ENCODE measurements at regions not wholly inside any gene's neighbourhood (a gene's known extent, or its start where the extent isn't known, plus 50 kb on each side); places are given as distances from the start of the nearest gene placed in this dataset.

GRCh38 chr20:4332121-4332860 lies 83.2 kb upstream of the ADRA1D start:
- Mint-ChIP-seq H3K27ac (no peak overlapping the region), H3K27me3 (peaks cover 20 to 39% of the 10 kb centered on the region in 2 donors), H3K4me1 (no peaks in the 10 kb centered on the region), H3K36me3 (no peaks in the 10 kb centered on the region), H3K4me3 (no peak overlapping the region), H3K9me3 (no peaks in the 10 kb centered on the region)
- ChIA-PET CTCF (no interaction called here), POLR2A (no interaction called here)
- Histone ChIP-seq H3K36me3 (ENCODE audit: control insufficient read depth in 2 of 2, extremely low read depth in 1 of 2, insufficient read depth in 1 of 2, low read length in 1 of 2) (no peaks in the 10 kb centered on the region), H3K9me3 (no peaks in the 10 kb centered on the region), H3K27ac (ENCODE audit: low read length) (no peak overlapping the region), H3K27me3 (replicated peaks in 1 of 2; ENCODE audit: control insufficient read depth in 2 of 2, extremely low read depth in 1 of 2, insufficient read depth in 2 of 2, low read length in 1 of 2) (peaks cover 0 to 18% of the 10 kb centered on the region in 2 experiments), H3K4me3 (ENCODE audit: control insufficient read depth in 1 of 2, extremely low read depth in 1 of 2, low read length in 1 of 2) (no peak overlapping the region), H3K4me1 (ENCODE audit: control insufficient read depth in 1 of 2, extremely low read depth in 1 of 2, insufficient read depth in 2 of 2, low read length in 2 of 2) (no peaks in the 10 kb centered on the region)
- ATAC-seq (replicated peaks in 1 of 4) (no peak), DNase-seq (no peak)
- 75% methylated on average over 1 of the region's 5 CpGs for WGBS (ENCODE audit: insufficient coverage)

- ATAC-seq (replicated peaks in 1 of 4) = no peak
- ChIA-PET CTCF (no interaction called here), POLR2A (no interaction called here)
- Mint-ChIP-seq H3K9me3 (no peaks in the 10 kb centered on the region), H3K4me3 (no peak overlapping the region), H3K27me3 (peaks cover 20 to 49% of the 10 kb centered on the region in 2 donors), H3K36me3 (no peaks in the 10 kb centered on the region), H3K27ac (no peak overlapping the region), H3K4me1 (no peaks in the 10 kb centered on the region)
- 83% methylated on average over 1 of the region's 5 CpGs for WGBS (ENCODE audit: insufficient coverage)
- Histone ChIP-seq H3K4me3 (ENCODE audit: control insufficient read depth in 1 of 2, extremely low read depth in 1 of 2, low read length in 1 of 2) (no peak overlapping the region), H3K36me3 (ENCODE audit: control insufficient read depth in 2 of 2, extremely low read depth in 1 of 2, insufficient read depth in 1 of 2, low read length in 1 of 2) (no peaks in the 10 kb centered on the region), H3K9me3 (no peaks in the 10 kb centered on the region), H3K4me1 (ENCODE audit: control insufficient read depth in 1 of 2, extremely low read depth in 1 of 2, insufficient read depth in 2 of 2, low read length in 2 of 2) (no peaks in the 10 kb centered on the region), H3K27ac (ENCODE audit: low read length) (no peak overlapping the region), H3K27me3 (replicated peaks in 1 of 2; ENCODE audit: control insufficient read depth in 2 of 2, extremely low read depth in 1 of 2, insufficient read depth in 2 of 2, low read length in 1 of 2) (peaks cover 0 to 24% of the 10 kb centered on the region in 2 experiments)
- DNase-seq = no peak
Measured at GRCh38 chr20:4330011-4330410, 80.9 kb upstream of the ADRA1D start.

- DNase-seq (no peak), ATAC-seq (replicated peaks in 1 of 4) (no peak)
- peaks cover 0 to 23% of the 10 kb centered on the region in 2 experiments for H3K27me3 ChIP-seq (replicated peaks in 1 of 2; ENCODE audit: control insufficient read depth in 2 of 2, extremely low read depth in 1 of 2, insufficient read depth in 2 of 2, low read length in 1 of 2)
- H3K4me3 ChIP-seq (ENCODE audit: control insufficient read depth in 1 of 2, extremely low read depth in 1 of 2, low read length in 1 of 2) = no peak overlapping the region
- no peaks in the 10 kb centered on the region for H3K4me1 ChIP-seq (ENCODE audit: control insufficient read depth in 1 of 2, extremely low read depth in 1 of 2, insufficient read depth in 2 of 2, low read length in 2 of 2)
- no peak overlapping the region for H3K27ac Mint-ChIP-seq
- WGBS (ENCODE audit: insufficient coverage) = 84% methylated on average over 5 of the region's 5 CpGs
- ChIA-PET CTCF (no interaction called here), POLR2A (no interaction called here)
- no peaks in the 10 kb centered on the region for H3K4me1 Mint-ChIP-seq
- no peaks in the 10 kb centered on the region for H3K36me3 Mint-ChIP-seq
- H3K4me3 Mint-ChIP-seq = no peak overlapping the region
- H3K9me3 ChIP-seq = no peaks in the 10 kb centered on the region
- peaks cover 20 to 48% of the 10 kb centered on the region in 2 donors for H3K27me3 Mint-ChIP-seq
- no peaks in the 10 kb centered on the region for H3K9me3 Mint-ChIP-seq
- no peaks in the 10 kb centered on the region for H3K36me3 ChIP-seq (ENCODE audit: control insufficient read depth in 2 of 2, extremely low read depth in 1 of 2, insufficient read depth in 1 of 2, low read length in 1 of 2)
- H3K27ac ChIP-seq (ENCODE audit: low read length) = no peak overlapping the region
Measured at GRCh38 chr20:4329232-4329631, 80.1 kb upstream of the ADRA1D start.

- 86% methylated on average over 4 of the region's 6 CpGs for WGBS (ENCODE audit: insufficient coverage)
- H3K27me3 Mint-ChIP-seq = peaks cover 16 to 42% of the 10 kb centered on the region in 2 donors
- Histone ChIP-seq H3K36me3 (ENCODE audit: control insufficient read depth in 2 of 2, extremely low read depth in 1 of 2, insufficient read depth in 1 of 2, low read length in 1 of 2) (no peaks in the 10 kb centered on the region), H3K27me3 (replicated peaks in 1 of 2; ENCODE audit: control insufficient read depth in 2 of 2, extremely low read depth in 1 of 2, insufficient read depth in 2 of 2, low read length in 1 of 2) (peaks cover 0 to 23% of the 10 kb centered on the region in 2 experiments), H3K27ac (ENCODE audit: low read length) (no peak overlapping the region), H3K4me1 (ENCODE audit: control insufficient read depth in 1 of 2, extremely low read depth in 1 of 2, insufficient read depth in 2 of 2, low read length in 2 of 2) (no peaks in the 10 kb centered on the region), H3K4me3 (ENCODE audit: control insufficient read depth in 1 of 2, extremely low read depth in 1 of 2, low read length in 1 of 2) (no peak overlapping the region), H3K9me3 (no peaks in the 10 kb centered on the region)
- H3K36me3 Mint-ChIP-seq = no peaks in the 10 kb centered on the region
- no peaks in the 10 kb centered on the region for H3K9me3 Mint-ChIP-seq
- H3K4me3 Mint-ChIP-seq = no peak overlapping the region
- H3K4me1 Mint-ChIP-seq = no peaks in the 10 kb centered on the region
- ChIA-PET CTCF (no interaction called here), POLR2A (no interaction called here)
- ATAC-seq (replicated peaks in 1 of 4) (no peak), DNase-seq (no peak)
- no peak overlapping the region for H3K27ac Mint-ChIP-seq
Measured at GRCh38 chr20:4328541-4328940, 79.5 kb upstream of the ADRA1D start.

GRCh38 chr20:4327956-4328355 lies 78.9 kb upstream of the ADRA1D start:
- H3K4me3 Mint-ChIP-seq = no peak overlapping the region
- H3K9me3 Mint-ChIP-seq = no peaks in the 10 kb centered on the region
- H3K36me3 ChIP-seq (ENCODE audit: control insufficient read depth in 2 of 2, extremely low read depth in 1 of 2, insufficient read depth in 1 of 2, low read length in 1 of 2) = no peaks in the 10 kb centered on the region
- H3K9me3 ChIP-seq = no peaks in the 10 kb centered on the region
- no peaks in the 10 kb centered on the region for H3K4me1 ChIP-seq (ENCODE audit: control insufficient read depth in 1 of 2, extremely low read depth in 1 of 2, insufficient read depth in 2 of 2, low read length in 2 of 2)
- WGBS (ENCODE audit: insufficient coverage) = 67% methylated on average over 1 of the region's 4 CpGs
- H3K27me3 Mint-ChIP-seq = peaks cover 14 to 38% of the 10 kb centered on the region in 2 donors
- no peaks in the 10 kb centered on the region for H3K4me1 Mint-ChIP-seq
- H3K27ac Mint-ChIP-seq = no peak overlapping the region
- no peaks in the 10 kb centered on the region for H3K36me3 Mint-ChIP-seq
- peaks cover 0 to 20% of the 10 kb centered on the region in 2 experiments for H3K27me3 ChIP-seq (replicated peaks in 1 of 2; ENCODE audit: control insufficient read depth in 2 of 2, extremely low read depth in 1 of 2, insufficient read depth in 2 of 2, low read length in 1 of 2)
- H3K4me3 ChIP-seq (ENCODE audit: control insufficient read depth in 1 of 2, extremely low read depth in 1 of 2, low read length in 1 of 2) = no peak overlapping the region
- POLR2A ChIA-PET = no interaction called here
- H3K27ac ChIP-seq (ENCODE audit: low read length) = no peak overlapping the region
- ATAC-seq (replicated peaks in 1 of 4) (no peak), DNase-seq (no peak)
- CTCF ChIA-PET = no interaction called here

GRCh38 chr20:4326195-4327065 lies 77.3 kb upstream of the ADRA1D start:
- ChIA-PET POLR2A (no interaction called here), CTCF (no interaction called here)
- Mint-ChIP-seq H3K36me3 (no peaks in the 10 kb centered on the region), H3K27ac (no peak overlapping the region), H3K9me3 (no peaks in the 10 kb centered on the region), H3K4me1 (no peaks in the 10 kb centered on the region), H3K27me3 (peaks cover 12 to 26% of the 10 kb centered on the region in 2 donors), H3K4me3 (no peak overlapping the region)
- no peak for ATAC-seq (replicated peaks in 1 of 4)
- no peak overlapping the region for H3K4me3 ChIP-seq (ENCODE audit: control insufficient read depth in 1 of 2, extremely low read depth in 1 of 2, low read length in 1 of 2)
- H3K36me3 ChIP-seq (ENCODE audit: control insufficient read depth in 2 of 2, extremely low read depth in 1 of 2, insufficient read depth in 1 of 2, low read length in 1 of 2) = no peaks in the 10 kb centered on the region
- DNase-seq = no peak
- H3K4me1 ChIP-seq (ENCODE audit: control insufficient read depth in 1 of 2, extremely low read depth in 1 of 2, insufficient read depth in 2 of 2, low read length in 2 of 2) = no peaks in the 10 kb centered on the region
- peaks cover 0 to 14% of the 10 kb centered on the region in 2 experiments for H3K27me3 ChIP-seq (replicated peaks in 1 of 2; ENCODE audit: control insufficient read depth in 2 of 2, extremely low read depth in 1 of 2, insufficient read depth in 2 of 2, low read length in 1 of 2)
- no peak overlapping the region for H3K27ac ChIP-seq (ENCODE audit: low read length)
- 60% methylated on average over 1 of the region's 4 CpGs for WGBS (ENCODE audit: insufficient coverage)
- no peaks in the 10 kb centered on the region for H3K9me3 ChIP-seq

Data from T-cell (primary cell).